22Rv1 (cell line): ENCODE measurements at regions not wholly inside any gene's neighbourhood (a gene's known extent, or its start where the extent isn't known, plus 50 kb on each side); places are given as distances from the start of the nearest gene placed in this dataset.

ENCODE experiments used
- ZFX ChIP-seq: fragments of 450-650 bp; IDR thresholded peaks from 2 replicates; pipeline ENCODE4 v1.6.1; 2017; ENCODE audit warnings: antibody characterized with exemption, borderline replicate concordance
- TF ChIP-seq, protein P1 (sequence below): fragments of 450-650 bp; IDR thresholded peaks from 2 replicates; pipeline ENCODE4 v1.5.1; 2017; ENCODE audit warnings: mild to moderate bottlenecking

DNA sequence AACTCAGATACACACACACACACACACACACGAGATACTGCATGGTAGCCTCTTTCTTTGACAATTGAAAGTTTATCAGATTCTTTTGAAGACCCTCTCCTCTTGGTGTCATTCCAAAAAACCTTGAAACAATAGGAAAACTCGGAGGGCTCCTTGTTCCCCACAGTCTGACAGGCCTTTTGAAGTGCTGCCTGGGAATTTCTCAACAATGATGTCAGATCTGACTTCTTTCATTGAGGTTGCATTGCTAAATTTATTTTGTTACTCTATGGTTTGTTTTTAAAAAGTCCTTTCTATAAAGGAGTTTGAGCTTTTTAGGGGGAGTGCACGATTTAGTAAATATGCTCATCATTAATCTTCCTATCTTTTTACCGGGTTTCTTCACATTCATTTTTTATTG is 583.9 kb downstream of the SEMA5A start:
- TF ChIP-seq, protein P1, sequence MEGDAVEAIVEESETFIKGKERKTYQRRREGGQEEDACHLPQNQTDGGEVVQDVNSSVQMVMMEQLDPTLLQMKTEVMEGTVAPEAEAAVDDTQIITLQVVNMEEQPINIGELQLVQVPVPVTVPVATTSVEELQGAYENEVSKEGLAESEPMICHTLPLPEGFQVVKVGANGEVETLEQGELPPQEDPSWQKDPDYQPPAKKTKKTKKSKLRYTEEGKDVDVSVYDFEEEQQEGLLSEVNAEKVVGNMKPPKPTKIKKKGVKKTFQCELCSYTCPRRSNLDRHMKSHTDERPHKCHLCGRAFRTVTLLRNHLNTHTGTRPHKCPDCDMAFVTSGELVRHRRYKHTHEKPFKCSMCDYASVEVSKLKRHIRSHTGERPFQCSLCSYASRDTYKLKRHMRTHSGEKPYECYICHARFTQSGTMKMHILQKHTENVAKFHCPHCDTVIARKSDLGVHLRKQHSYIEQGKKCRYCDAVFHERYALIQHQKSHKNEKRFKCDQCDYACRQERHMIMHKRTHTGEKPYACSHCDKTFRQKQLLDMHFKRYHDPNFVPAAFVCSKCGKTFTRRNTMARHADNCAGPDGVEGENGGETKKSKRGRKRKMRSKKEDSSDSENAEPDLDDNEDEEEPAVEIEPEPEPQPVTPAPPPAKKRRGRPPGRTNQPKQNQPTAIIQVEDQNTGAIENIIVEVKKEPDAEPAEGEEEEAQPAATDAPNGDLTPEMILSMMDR, result no peak
- no peak for TF ChIP-seq ZFX
